HepG2 (cell line): ENCODE measurements at regions not wholly inside any gene's neighbourhood (a gene's known extent, or its start where the extent isn't known, plus 50 kb on each side); places are given as distances from the start of the nearest gene placed in this dataset.

Source experiments
- ATAC-seq: fragments of 200-7000 bp; cut with Tn5 transposase; 3 replicates; pipeline ENCODE4 v1.9.1; 2020; ENCODE audit warnings: mild to moderate bottlenecking, moderate library complexity
- BruUV-seq: library from RNA; stranded (reverse); fragments of 400-500 nt; replicated peaks from 2 replicates; lab custom pipeline; 2021; lab: Mats Ljungman, UMichigan
- CTCF ChIA-PET: fragments of 300-600 bp; formaldehyde crosslinking; extraction: SDS; loops from one replicate; lab custom pipeline; 2021; ENCODE audit warnings: low total read pairs, inconsistent platforms, low intra/inter-chr PET ratio; lab: Yijun Ruan, JAX
- POLR2A ChIA-PET: fragments of 350-600 bp; sonication (Branson Sonifier 250); formaldehyde crosslinking; loops from one replicate; lab custom pipeline; 2020; ENCODE audit warnings: antibody characterized with exemption, inconsistent platforms; lab: Yijun Ruan, JAX
- DNase-seq: peaks from one replicate; pipeline ENCODE4 v3.0.0-alpha.2; 2015; ENCODE audit warnings: low spot score
- FAIRE-seq: peaks from 3 replicates; lab custom pipeline; 2011; peaks lifted over from hg19 to GRCh38; lab: Jason Lieb, UNC
- H2AFZ ChIP-seq: one replicate; pipeline ENCODE4 v1.6.1; 2011; ENCODE audit warnings: low read length, inconsistent platforms
- H3K27ac ChIP-seq: fragments of 300-600 bp; 3 replicates; pipeline ENCODE4 v1.8.0; 2011; ENCODE audit warnings: mixed run types, mild to moderate bottlenecking, mixed read lengths, low read length, inconsistent platforms; ENCODE audit not compliant: insufficient read depth; ENCODE audit errors: extremely low read length
- H3K27me3 ChIP-seq, 2 experiments: fragments of 200-600 bp in 1 of 2; 2 replicates in 1 of 2; 3 replicates in 1 of 2; pipeline versions ENCODE4 v1.6.0 to v1.8.0; 2011; ENCODE audit warnings: low read length in 2 of 2, mild to moderate bottlenecking in 2 of 2, moderate library complexity in 2 of 2, inconsistent platforms in 1 of 2; ENCODE audit not compliant: insufficient read depth in 2 of 2, control insufficient read depth in 1 of 2
- H3K36me3 ChIP-seq, 2 experiments: fragments of 200-600 bp in 1 of 2; replicated peaks in 1 of 2; 2 replicates in 1 of 2; 3 replicates in 1 of 2; pipeline versions ENCODE4 v1.5.1 to v1.8.0; 2011; ENCODE audit warnings: low read length in 2 of 2, inconsistent platforms in 1 of 2; ENCODE audit not compliant: insufficient read depth in 2 of 2, control insufficient read depth in 1 of 2
- H3K4me1 ChIP-seq: 2 replicates; pipeline ENCODE4 v1.5.1; 2012; ENCODE audit warnings: low read length, inconsistent platforms; ENCODE audit not compliant: insufficient read depth
- H3K4me2 ChIP-seq: 2 replicates; pipeline ENCODE4 v1.6.0; 2011; ENCODE audit warnings: low read depth, low read length, inconsistent platforms
- H3K4me3 ChIP-seq, 3 experiments: fragments of 200-600 bp in 1 of 3; sonication (generic), shearing (Covaris generic) in 1 of 3; replicated peaks in 1 of 3; 2 replicates each; pipeline ENCODE4 v1.5.1; 2011 to 2016; ENCODE audit warnings: low read length in 3 of 3, inconsistent platforms in 2 of 3, low read depth in 2 of 3, mild to moderate bottlenecking in 2 of 3, control low read depth in 1 of 3, mixed read lengths in 1 of 3; ENCODE audit not compliant: insufficient read depth in 1 of 3
- H3K79me2 ChIP-seq: one replicate; pipeline ENCODE4 v1.6.1; 2011; ENCODE audit warnings: low read length, inconsistent platforms; ENCODE audit not compliant: insufficient read depth
- H3K9ac ChIP-seq: 2 replicates; pipeline ENCODE4 v1.6.0; 2011; ENCODE audit warnings: mild to moderate bottlenecking, low read depth, low read length, inconsistent platforms; ENCODE audit not compliant: insufficient read depth
- H3K9me3 ChIP-seq: 2 replicates; pipeline ENCODE4 v1.5.1; 2012; ENCODE audit warnings: mild to moderate bottlenecking, low read length
- H4K20me1 ChIP-seq: 2 replicates; pipeline ENCODE4 v1.6.0; 2011; ENCODE audit warnings: inconsistent platforms, mild to moderate bottlenecking, low read length, moderate library complexity; ENCODE audit not compliant: insufficient read depth
- NAIF1 ChIP-seq: sonication (generic); formaldehyde crosslinking; IDR thresholded peaks from 2 replicates; pipeline ENCODE4 v1.5.0; 2020; ENCODE audit warnings: mild to moderate bottlenecking, missing genetic modification reagents, borderline replicate concordance
- NFAT5 ChIP-seq: sonication (generic); formaldehyde crosslinking; IDR thresholded peaks from 2 replicates; pipeline ENCODE4 v1.4.0; 2020; ENCODE audit warnings: missing genetic modification reagents
- NR2F1 ChIP-seq, 2 experiments: fragments of 450-650 bp in 1 of 2; formaldehyde crosslinking in 1 of 2; IDR thresholded peaks; 2 replicates each; pipeline versions ENCODE4 v1.5.0 to v1.6.1; 2016 to 2020; ENCODE audit warnings: mild to moderate bottlenecking in 1 of 2, missing compliant biosample characterization in 1 of 2, missing genetic modification reagents in 1 of 2, moderate library complexity in 1 of 2
- SIN3B ChIP-seq: fragments of 150-350 bp; IDR thresholded peaks from 2 replicates; pipeline ENCODE4 v1.6.1; 2014; ENCODE audit warnings: low read length
- SOX6 ChIP-seq, 2 experiments: fragments of 450-650 bp in 1 of 2; sonication (generic) in 1 of 2; formaldehyde crosslinking in 1 of 2; IDR thresholded peaks; 2 replicates each; pipeline versions ENCODE4 v1.4.0 to v1.6.1; 2017 to 2020; ENCODE audit warnings: antibody characterized with exemption in 1 of 2, mild to moderate bottlenecking in 1 of 2, missing genetic modification reagents in 1 of 2
- ZNF180 ChIP-seq: sonication (generic); formaldehyde crosslinking; IDR thresholded peaks from 2 replicates; pipeline ENCODE4 v1.4.0; 2020; ENCODE audit warnings: low read depth, missing genetic modification reagents, borderline replicate concordance
- ZNF282 ChIP-seq: fragments of 450-650 bp; IDR thresholded peaks from 2 replicates; pipeline ENCODE4 v1.6.1; 2018; ENCODE audit not compliant: partially characterized antibody
- ZNF296 ChIP-seq: sonication (generic); formaldehyde crosslinking; conservative IDR thresholded peaks from 2 replicates; pipeline ENCODE4 v1.5.0; 2020; ENCODE audit warnings: mild to moderate bottlenecking, missing genetic modification reagents
- ZNF326 ChIP-seq: sonication (generic); formaldehyde crosslinking; IDR thresholded peaks from 2 replicates; pipeline ENCODE4 v1.4.0; 2020; ENCODE audit warnings: missing genetic modification reagents, borderline replicate concordance
- ZNF329 ChIP-seq: sonication (generic); formaldehyde crosslinking; IDR thresholded peaks from 2 replicates; pipeline ENCODE4 v1.9.0; 2021; ENCODE audit warnings: low read depth, mild to moderate bottlenecking, missing genetic modification reagents
- ZNF572 ChIP-seq: sonication (generic); formaldehyde crosslinking; IDR thresholded peaks from 2 replicates; pipeline ENCODE4 v1.5.1; 2020; ENCODE audit warnings: mild to moderate bottlenecking, missing genetic modification reagents
- ZSCAN31 ChIP-seq: sonication (generic); formaldehyde crosslinking; IDR thresholded peaks from 2 replicates; pipeline ENCODE4 v1.5.0; 2020; ENCODE audit warnings: low read depth, mild to moderate bottlenecking, missing genetic modification reagents
- WGBS: methylation state at CpG from one replicate; pipeline ENCODE4 v1.1.6; 2017; ENCODE audit warnings: low lambda C conversion rate; 5-methylcytosine and 5-hydroxymethylcytosine counted together
- in situ Hi-C: cut with HindIII; loops from 2 replicates; pipeline ENCODE4 v1.10.0; 2017; ENCODE audit warnings: low pct_unique_long_range_greater_than_20kb; ENCODE audit not compliant: extremely low pct_ligation_motif_present
- intact Hi-C: fragments of 100-400 bp; cut with micrococcal nuclease; formaldehyde crosslinking; loops from one replicate; pipeline ENCODE4 v1.10.0; 2022; ENCODE audit not compliant: unreplicated experiment
- TF ChIP-seq, protein P1 (sequence below): sonication (generic); formaldehyde crosslinking; IDR thresholded peaks from 2 replicates; pipeline ENCODE4 v1.4.0; 2020; ENCODE audit warnings: mild to moderate bottlenecking, missing genetic modification reagents
- TF ChIP-seq, protein P2 (sequence below): sonication (generic); formaldehyde crosslinking; IDR thresholded peaks from 2 replicates; pipeline ENCODE4 v1.4.0; 2020; ENCODE audit warnings: mild to moderate bottlenecking, missing genetic modification reagents

DNA sequence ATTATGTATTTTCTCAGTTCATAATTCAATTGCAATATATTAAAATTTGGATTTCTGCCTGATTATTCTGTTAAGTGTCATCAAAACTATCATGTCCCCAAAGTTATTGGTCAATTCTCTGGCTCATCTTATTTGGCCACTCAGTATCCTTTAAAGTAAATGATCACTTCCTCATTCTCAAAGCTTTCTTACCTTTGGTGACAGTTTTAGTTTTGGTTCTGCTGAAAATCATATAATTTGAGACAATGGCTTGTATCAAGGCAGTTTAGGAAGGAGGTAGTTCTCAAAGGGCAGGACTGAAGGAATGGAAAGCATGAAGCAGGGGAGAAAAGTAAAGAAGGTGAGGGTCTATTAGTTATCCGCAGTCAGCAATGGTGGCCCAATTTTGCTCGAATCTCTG lies 1832.1 kb downstream of the ARAP2 start (continued):
- TF ChIP-seq, protein P1, sequence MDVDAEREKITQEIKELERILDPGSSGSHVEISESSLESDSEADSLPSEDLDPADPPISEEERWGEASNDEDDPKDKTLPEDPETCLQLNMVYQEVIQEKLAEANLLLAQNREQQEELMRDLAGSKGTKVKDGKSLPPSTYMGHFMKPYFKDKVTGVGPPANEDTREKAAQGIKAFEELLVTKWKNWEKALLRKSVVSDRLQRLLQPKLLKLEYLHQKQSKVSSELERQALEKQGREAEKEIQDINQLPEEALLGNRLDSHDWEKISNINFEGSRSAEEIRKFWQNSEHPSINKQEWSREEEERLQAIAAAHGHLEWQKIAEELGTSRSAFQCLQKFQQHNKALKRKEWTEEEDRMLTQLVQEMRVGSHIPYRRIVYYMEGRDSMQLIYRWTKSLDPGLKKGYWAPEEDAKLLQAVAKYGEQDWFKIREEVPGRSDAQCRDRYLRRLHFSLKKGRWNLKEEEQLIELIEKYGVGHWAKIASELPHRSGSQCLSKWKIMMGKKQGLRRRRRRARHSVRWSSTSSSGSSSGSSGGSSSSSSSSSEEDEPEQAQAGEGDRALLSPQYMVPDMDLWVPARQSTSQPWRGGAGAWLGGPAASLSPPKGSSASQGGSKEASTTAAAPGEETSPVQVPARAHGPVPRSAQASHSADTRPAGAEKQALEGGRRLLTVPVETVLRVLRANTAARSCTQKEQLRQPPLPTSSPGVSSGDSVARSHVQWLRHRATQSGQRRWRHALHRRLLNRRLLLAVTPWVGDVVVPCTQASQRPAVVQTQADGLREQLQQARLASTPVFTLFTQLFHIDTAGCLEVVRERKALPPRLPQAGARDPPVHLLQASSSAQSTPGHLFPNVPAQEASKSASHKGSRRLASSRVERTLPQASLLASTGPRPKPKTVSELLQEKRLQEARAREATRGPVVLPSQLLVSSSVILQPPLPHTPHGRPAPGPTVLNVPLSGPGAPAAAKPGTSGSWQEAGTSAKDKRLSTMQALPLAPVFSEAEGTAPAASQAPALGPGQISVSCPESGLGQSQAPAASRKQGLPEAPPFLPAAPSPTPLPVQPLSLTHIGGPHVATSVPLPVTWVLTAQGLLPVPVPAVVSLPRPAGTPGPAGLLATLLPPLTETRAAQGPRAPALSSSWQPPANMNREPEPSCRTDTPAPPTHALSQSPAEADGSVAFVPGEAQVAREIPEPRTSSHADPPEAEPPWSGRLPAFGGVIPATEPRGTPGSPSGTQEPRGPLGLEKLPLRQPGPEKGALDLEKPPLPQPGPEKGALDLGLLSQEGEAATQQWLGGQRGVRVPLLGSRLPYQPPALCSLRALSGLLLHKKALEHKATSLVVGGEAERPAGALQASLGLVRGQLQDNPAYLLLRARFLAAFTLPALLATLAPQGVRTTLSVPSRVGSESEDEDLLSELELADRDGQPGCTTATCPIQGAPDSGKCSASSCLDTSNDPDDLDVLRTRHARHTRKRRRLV = no peak
- TF ChIP-seq SIN3B = no peak
- no peak for TF ChIP-seq NAIF1 (CRISPR knock-in tag)
- TF ChIP-seq, all 625 proteins: peak for 0

DNA sequence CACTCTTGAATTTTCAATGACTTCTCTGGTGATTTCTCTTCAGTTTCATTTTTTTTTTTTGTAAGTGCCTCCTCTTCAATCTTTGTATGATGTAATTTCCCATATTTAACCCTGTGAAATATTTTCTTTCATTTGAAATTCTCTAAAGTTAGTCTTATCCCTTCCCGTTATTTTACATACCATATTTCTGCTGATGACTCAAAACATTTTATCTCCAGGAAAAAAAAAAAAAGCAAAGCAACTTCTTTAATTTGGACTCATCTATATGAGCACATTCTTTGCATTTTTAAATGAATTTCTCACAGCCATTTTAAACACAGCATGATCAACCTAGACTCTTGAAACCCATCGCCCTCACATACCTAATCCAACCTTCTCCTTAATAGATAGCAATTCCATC lies 1831.4 kb downstream of the ARAP2 start:
- ATAC-seq (no peak), DNase-seq (no peak), FAIRE-seq (no peak)
- no peak overlapping the region for H3K4me2 ChIP-seq
- no peak overlapping the region for H3K27ac ChIP-seq
- no peaks in the 10 kb centered on the region for H4K20me1 ChIP-seq
- no peak overlapping the region for H3K9ac ChIP-seq
- ChIA-PET CTCF (no interaction called here), POLR2A (no interaction called here)
- H3K4me3 ChIP-seq = no peak overlapping the region
- no TSS peak for BruUV-seq
- in situ Hi-C loops (no loop called here), intact Hi-C loops (no loop called here)
- no peaks in the 10 kb centered on the region for H3K4me1 ChIP-seq
- no peaks in the 10 kb centered on the region for H3K79me2 ChIP-seq
- H3K27me3 ChIP-seq = no peaks in the 10 kb centered on the region
- 3% methylated on average over 2 of the region's 2 CpGs for WGBS
- H3K36me3 ChIP-seq = no peaks in the 10 kb centered on the region
- H2AFZ ChIP-seq = no peak overlapping the region
- peaks cover 38% of the 10 kb centered on the region for H3K9me3 ChIP-seq
- TF ChIP-seq NFAT5 (CRISPR knock-in tag) (no peak), ZNF329 (CRISPR knock-in tag) (no peak), ZNF180 (CRISPR knock-in tag) (no peak), NR2F1 (CRISPR knock-in tag; IDR thresholded peaks at IDR 0.05) (no peak), ZNF282 (no peak), ZSCAN31 (CRISPR knock-in tag) (no peak), SOX6 (IDR thresholded peaks at IDR 0.05) (no peak), SOX6 (CRISPR knock-in tag; IDR thresholded peaks at IDR 0.05) (no peak), ZNF572 (no peak), ZNF296 (CRISPR knock-in tag) (no peak), ZNF326 (CRISPR knock-in tag) (no peak)
- TF ChIP-seq, protein P2, sequence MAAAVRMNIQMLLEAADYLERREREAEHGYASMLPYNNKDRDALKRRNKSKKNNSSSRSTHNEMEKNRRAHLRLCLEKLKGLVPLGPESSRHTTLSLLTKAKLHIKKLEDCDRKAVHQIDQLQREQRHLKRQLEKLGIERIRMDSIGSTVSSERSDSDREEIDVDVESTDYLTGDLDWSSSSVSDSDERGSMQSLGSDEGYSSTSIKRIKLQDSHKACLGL (CRISPR knock-in tag) = no peak
